ENCODE measurements at regions not wholly inside any gene's neighbourhood (a gene's known extent, or its start where the extent isn't known, plus 50 kb on each side); places are given as distances from the start of the nearest gene placed in this dataset.

GRCh38 chr18:71130351-71130750 is 841.5 kb downstream of the SOCS6 start:
- WGBS, 2 donors = 63 to 65% methylated on average over 6 of the region's 6 CpGs
- no peak for DNase-seq
- no peak overlapping the region for H3K27ac ChIP-seq
- H3K4me3 ChIP-seq = no peak overlapping the region
- H3K9me3 ChIP-seq = no peaks in the 10 kb centered on the region
- intact Hi-C loops (cut with DNase I) = no loop called here
- TF ChIP-seq CTCF (IDR thresholded peaks at IDR 0.05) = no peak
- no peak for TF ChIP-seq POLR2A (IDR thresholded peaks at IDR 0.05)
- ATAC-seq = no peak
- no peaks in the 10 kb centered on the region for H3K4me1 ChIP-seq
- no peaks in the 10 kb centered on the region for H3K27me3 ChIP-seq
- no peaks in the 10 kb centered on the region for H3K36me3 ChIP-seq (replicated peaks in 1 of 2; ENCODE audit: insufficient read depth in 1 of 2, low read depth in 2 of 2)

GRCh38 chr18:71125581-71125980 is 836.7 kb downstream of the SOCS6 start:
- no peaks in the 10 kb centered on the region for H3K4me1 ChIP-seq
- TF ChIP-seq CTCF (IDR thresholded peaks at IDR 0.05) (no peak), POLR2A (IDR thresholded peaks at IDR 0.05) (no peak)
- DNase-seq = no peak
- no peak for ATAC-seq
- H3K4me3 ChIP-seq = no peak overlapping the region
- no peak overlapping the region for H3K27ac ChIP-seq
- no peaks in the 10 kb centered on the region for H3K36me3 ChIP-seq (replicated peaks in 1 of 2; ENCODE audit: insufficient read depth in 1 of 2, low read depth in 2 of 2)
- WGBS, 2 donors = 14 to 16% methylated on average over 2 of the region's 2 CpGs
- H3K9me3 ChIP-seq = no peaks in the 10 kb centered on the region
- no peaks in the 10 kb centered on the region for H3K27me3 ChIP-seq
- intact Hi-C loops (cut with DNase I) = no loop called here

GRCh38 chr18:71116535-71116934 is 827.7 kb downstream of the SOCS6 start:
- no peaks in the 10 kb centered on the region for H3K9me3 ChIP-seq
- H3K36me3 ChIP-seq (replicated peaks in 1 of 2; ENCODE audit: insufficient read depth in 1 of 2, low read depth in 2 of 2) = no peaks in the 10 kb centered on the region
- WGBS, 2 donors = 38 to 40% methylated on average over 4 of the region's 4 CpGs
- no peak for ATAC-seq
- no peak overlapping the region for H3K27ac ChIP-seq
- intact Hi-C loops (cut with DNase I) = no loop called here
- no peaks in the 10 kb centered on the region for H3K27me3 ChIP-seq
- TF ChIP-seq CTCF (IDR thresholded peaks at IDR 0.05) (no peak), POLR2A (IDR thresholded peaks at IDR 0.05) (no peak)
- no peak overlapping the region for H3K4me3 ChIP-seq
- DNase-seq = no peak
- no peaks in the 10 kb centered on the region for H3K4me1 ChIP-seq

GRCh38 chr18:71115261-71115660 is 826.4 kb downstream of the SOCS6 start:
- Histone ChIP-seq H3K4me3 (no peak overlapping the region), H3K9me3 (no peaks in the 10 kb centered on the region), H3K4me1 (no peaks in the 10 kb centered on the region), H3K36me3 (replicated peaks in 1 of 2; ENCODE audit: insufficient read depth in 1 of 2, low read depth in 2 of 2) (no peaks in the 10 kb centered on the region), H3K27me3 (no peaks in the 10 kb centered on the region), H3K27ac (no peak overlapping the region)
- intact Hi-C loops (cut with DNase I) = no loop called here
- DNase-seq (no peak), ATAC-seq (no peak)
- 78 to 83% methylated on average over 8 of the region's 8 CpGs for WGBS, 2 donors
- TF ChIP-seq CTCF (IDR thresholded peaks at IDR 0.05) (no peak), POLR2A (IDR thresholded peaks at IDR 0.05) (no peak)

- DNase-seq = no peak
- 58 to 67% methylated on average over 11 of the region's 11 CpGs for WGBS, 2 donors
- no peak overlapping the region for H3K27ac ChIP-seq
- H3K27me3 ChIP-seq = no peaks in the 10 kb centered on the region
- no peaks in the 10 kb centered on the region for H3K36me3 ChIP-seq (replicated peaks in 1 of 2; ENCODE audit: insufficient read depth in 1 of 2, low read depth in 2 of 2)
- intact Hi-C loops (cut with DNase I) = no loop called here
- no peak for ATAC-seq
- no peaks in the 10 kb centered on the region for H3K4me1 ChIP-seq
- no peak for TF ChIP-seq POLR2A (IDR thresholded peaks at IDR 0.05)
- no peak for TF ChIP-seq CTCF (IDR thresholded peaks at IDR 0.05)
- no peaks in the 10 kb centered on the region for H3K9me3 ChIP-seq
- no peak overlapping the region for H3K4me3 ChIP-seq
These were observed 825.8 kb downstream of the SOCS6 start for GRCh38 chr18:71114550-71115210.
